Ovary (tissue), 3 donors: ENCODE measurements at regions not wholly inside any gene's neighbourhood (a gene's known extent, or its start where the extent isn't known, plus 50 kb on each side); places are given as distances from the start of the nearest gene placed in this dataset.

Source experiments
- CTCF ChIP-seq, 3 donors: fragments of 450-650 bp in 2 of 3; fragments of 200-600 bp in 1 of 3; IDR thresholded peaks; one replicate each; pipeline versions ENCODE4 v1.5.1 to v1.8.0; 2016 to 2022; ENCODE audit warnings: antibody characterized with exemption in 3 of 3, mild to moderate bottlenecking in 1 of 3
- EP300 ChIP-seq: sonication (generic); formaldehyde crosslinking; IDR thresholded peaks from one replicate; pipeline ENCODE4 v1.6.1; 2017; ENCODE audit warnings: antibody characterized with exemption
- POLR2A ChIP-seq: fragments of 450-650 bp; IDR thresholded peaks from one replicate; pipeline ENCODE4 v1.6.1; 2017; ENCODE audit warnings: antibody characterized with exemption, mild to moderate bottlenecking, moderate library complexity
- donor health status: DM: no; HTN: no; CAD: no.

GRCh38 chr11:16607675-16608644, 130.5 kb upstream of the C11orf58 start:
- TF ChIP-seq CTCF (IDR thresholded peaks at IDR 0.05) (no peak), EP300 (no peak), POLR2A (no peak)
